Ecto neural progenitor cell (in vitro differentiated cells): ENCODE measurements at regions not wholly inside any gene's neighbourhood (a gene's known extent, or its start where the extent isn't known, plus 50 kb on each side); places are given as distances from the start of the nearest gene placed in this dataset.
"Not testable (repeated sequence)": the region's sequence is repeated elsewhere in the genome, so short reads cannot be mapped to it uniquely, and the experiment has no call there.

Experiments
- DNase-seq: peaks from one replicate; pipeline ENCODE4 v3.0.0-alpha.2; 2018; ENCODE audit warnings: low spot score

DNA sequence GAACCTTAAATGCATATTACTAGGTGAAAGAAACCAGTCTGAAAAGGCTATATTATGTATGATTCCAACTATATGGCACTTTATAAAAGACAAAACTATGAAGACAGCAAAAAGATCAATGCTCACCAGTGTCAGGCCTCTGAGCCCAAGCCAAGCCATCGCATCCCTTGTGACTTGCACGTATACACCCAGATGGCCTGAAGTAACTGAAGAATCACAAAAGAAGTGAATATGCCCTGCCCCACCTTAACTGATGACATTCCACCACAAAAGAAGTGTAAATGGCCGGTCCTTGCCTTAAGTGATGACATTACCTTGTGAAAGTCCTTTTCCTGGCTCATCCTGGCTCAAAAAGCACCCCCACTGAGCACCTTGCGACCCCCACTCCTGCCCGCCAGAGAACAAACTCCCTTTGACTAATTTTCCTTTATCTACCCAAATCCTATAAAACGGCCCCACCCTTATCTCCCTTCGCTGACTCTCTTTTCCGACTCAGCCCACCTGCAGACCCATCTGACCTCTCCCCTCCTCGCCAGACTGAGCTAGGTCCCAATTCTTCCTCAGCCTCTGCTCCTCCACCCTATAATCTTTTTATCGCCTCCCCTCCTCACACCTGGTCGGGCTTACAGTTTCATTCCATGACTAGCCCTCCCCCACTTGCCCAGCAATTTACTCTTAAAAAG lies 1239.5 kb downstream of the OLFM4 start:
- not testable (repeated sequence) for DNase-seq

DNA sequence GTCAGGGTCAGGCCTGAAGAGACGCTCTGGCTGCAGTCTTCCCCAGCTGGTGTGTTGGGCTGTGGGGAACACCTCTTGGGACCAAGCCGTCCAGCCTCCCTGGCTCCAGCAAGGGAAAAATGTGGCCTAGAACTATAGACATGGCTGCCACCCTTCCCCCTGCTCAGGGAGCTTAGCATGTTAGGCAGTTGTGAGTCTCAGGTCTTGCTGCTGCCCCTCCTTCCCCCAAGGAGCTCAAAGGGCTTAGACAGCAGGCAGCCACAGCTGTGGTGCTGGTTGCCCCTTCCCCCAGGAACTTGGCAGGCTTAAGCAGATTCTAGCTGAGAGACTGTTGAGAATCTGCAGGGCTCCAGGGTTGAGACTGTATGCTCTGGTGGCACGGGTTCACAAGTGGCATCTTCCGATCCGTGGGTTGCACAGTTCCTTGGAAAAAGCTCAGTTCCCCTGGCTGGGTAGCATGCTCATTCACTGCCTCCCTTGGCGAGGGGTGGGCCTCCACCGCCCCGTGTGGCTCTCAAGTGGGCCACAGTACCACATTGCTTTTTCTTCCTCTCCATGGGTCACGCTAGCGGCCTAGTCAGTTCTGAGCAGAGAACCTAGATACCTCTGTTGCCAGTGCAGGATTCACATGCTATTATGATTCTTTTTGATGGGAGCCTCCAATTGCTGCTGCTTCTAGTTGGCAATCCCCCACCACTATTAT lies 1258.6 kb downstream of the OLFM4 start:
- DNase-seq: no peak

DNA sequence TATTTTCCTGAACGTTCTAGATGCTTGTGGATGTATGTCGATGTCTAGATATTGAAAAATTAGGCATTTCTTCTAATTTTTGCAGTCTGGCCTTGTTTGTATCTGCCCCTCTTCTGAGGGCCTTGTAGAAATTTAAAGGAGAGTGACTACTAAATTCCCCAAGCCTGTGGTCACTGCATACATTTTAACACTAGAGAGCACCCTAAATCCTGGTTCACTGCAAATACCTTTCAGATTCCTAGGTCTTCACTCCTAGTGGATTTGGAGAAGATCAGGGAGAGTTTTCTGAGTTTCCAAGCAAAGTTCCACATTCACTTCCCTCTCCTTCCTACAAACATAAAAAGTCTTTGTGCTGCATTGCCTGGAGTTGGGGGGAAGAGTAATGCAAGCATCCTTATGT lies 1272.5 kb downstream of the OLFM4 start:
- DNase-seq: no peak

DNA sequence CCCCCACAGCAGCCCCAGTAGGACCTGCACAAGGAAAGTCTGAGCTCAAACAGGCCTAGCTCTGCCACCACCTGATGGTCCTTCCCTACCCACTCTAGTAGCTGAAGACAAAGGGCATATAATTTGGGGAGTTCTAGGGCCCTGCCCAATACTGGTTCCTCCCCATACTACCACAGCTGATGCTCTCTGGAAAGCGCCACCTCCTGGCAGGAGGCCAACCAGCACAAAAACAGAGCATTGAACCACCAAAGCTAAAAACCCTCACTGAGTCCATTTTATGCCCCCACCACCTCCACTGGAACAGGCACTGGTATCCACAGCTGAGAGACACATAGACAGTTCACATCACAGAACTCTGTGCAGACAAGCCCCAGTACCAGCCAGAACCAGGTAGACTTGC lies 1276.8 kb downstream of the OLFM4 start:
- no peak for DNase-seq

DNA sequence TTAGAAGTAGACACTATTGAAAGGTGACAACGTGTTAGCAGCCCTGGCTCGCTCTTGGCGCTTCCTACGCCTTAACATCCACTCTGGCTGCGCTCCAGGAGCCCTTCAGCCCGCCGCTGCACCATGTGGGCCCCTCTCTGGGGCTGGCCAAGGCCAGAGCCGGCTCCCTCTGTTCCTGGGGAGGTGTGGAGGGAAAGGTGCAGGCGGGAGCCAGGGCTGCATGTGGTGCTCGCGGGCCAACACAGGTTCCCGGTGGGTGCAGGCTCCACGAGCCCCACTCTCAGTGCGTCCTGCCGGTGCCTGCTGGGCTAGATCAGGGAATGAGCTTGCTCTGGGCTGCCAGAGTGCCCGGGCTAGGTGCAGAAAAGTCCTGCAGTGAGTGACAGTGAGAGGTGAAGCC lies 1284.3 kb downstream of the OLFM4 start:
- no peak for DNase-seq

DNA sequence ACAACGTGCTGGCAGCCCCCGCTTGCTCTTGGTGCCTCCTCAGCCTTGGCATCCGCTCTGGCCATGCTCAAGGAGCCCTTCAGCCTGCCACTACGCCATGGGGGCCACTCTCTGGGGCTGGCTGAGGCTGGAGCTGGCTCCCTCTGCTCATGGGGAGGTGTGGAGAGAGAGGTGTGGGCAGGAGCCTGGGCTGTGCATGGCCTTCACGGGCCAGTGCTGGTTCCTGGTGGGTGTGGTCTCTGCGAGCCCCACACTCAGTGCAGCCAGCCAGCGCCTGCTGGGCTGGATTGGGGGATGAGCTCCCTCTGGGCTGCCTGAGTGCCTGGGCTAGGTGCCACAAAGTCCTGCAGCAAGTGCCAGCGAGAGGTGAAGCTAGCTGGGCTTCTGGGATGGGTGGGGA lies 1289.1 kb downstream of the OLFM4 start:
- DNase-seq: no peak

DNA sequence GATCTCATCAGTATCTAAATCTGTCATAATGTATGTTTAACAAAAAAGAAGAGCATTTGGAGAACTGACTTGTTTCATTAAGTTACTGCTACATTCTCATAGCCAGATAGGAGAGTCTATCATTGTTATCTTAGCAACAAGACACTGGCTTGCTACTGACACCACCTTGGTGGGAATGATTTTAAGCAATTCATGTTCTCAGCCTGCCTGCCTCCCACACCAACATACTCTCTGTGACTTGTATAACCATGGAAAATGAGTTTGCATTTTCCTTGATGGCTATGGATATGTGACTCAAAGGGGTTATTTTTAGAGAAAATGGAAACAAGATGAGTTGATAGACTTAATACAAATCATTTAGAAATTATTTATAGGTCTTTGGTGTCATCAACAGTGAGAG lies 1308.9 kb downstream of the OLFM4 start:
- DNase-seq: no peak

DNA sequence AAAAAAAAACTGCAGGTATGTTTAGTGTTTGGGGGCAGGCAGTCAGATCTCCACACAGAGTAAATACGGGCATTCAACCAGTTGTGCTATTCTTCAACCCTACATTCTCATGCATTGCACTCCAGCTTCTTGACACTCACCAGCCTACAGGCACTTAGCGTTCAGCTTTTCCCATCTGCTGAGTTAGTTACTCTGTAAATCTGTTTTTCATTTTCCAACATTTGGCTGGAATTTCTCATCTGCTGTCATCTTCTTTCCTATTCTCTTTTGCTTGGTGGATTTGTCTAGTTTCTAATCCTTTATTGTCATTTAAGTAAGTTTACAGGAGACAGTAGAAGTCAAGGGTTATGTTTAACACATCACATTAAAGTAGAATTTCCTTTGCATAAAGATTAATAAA lies 1318.9 kb downstream of the OLFM4 start:
- no peak for DNase-seq

DNA sequence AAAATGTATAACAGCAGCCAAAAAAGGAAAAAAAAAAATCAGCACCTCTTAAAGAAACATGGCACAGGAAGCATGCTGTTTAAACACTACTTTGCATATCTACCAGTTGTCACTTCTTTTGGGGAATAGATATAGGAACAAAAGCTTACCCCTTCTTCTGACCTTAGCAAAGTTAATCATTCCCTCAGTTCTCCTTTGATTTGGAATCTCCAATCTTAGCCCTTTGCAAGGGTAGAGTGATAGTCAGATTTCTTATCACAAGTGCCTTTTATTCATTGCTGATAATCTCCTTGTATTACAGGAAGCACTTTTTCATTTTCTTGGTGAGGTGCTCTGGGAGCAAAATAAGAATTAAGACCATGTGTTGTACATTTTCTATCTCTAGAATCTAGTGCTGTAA lies 1327.6 kb downstream of the OLFM4 start:
- no peak for DNase-seq

DNA sequence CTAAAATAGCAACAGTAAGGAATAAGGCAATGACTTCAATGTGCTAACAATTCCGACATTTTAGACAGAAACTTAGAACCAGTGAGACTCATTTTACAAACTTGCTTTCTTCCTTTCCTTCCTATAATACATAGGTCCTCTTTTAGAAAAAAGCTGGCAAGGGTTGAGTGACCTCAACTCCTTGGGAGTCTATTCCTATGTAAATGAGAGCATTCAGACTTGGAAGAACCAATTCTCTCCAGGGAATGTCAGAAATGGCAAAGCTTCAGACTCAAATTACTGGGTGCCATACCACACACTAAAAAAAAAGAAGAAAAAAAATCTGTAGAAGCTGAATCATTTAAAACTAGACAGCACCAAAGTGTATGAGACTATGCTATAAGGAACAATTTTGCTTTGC lies 1328.2 kb downstream of the OLFM4 start:
- no peak for DNase-seq

DNA sequence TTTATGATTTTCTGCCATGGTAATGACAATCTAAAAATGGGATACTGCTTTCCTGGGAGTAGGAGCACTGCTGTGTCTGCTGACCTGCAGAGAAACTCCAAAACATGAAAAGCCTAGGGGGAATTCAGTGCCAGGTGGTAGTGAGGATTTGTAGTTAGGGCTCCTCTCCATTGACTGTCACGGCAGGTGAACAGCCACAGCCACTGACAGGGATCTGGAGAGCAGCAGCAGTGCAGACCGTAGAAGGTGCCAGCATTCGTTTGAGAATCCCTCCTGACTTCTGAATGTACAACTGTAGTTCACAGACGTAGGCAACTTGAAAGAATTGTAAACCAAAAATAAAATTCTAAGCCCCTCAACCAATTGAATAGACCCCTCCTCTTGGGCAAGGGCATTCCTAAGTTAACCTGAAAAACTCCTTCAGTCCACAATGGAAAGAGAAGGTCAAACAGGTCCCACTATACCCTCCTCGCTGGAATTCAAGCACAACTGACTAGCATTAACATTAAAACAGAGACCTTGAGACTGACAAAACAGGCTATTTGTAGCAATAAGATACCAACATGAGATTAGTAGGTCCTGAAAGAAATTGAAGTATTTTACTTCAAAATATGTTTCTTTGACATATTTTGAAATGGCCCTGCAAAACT lies 1328.8 kb downstream of the OLFM4 start:
- no peak for DNase-seq

DNA sequence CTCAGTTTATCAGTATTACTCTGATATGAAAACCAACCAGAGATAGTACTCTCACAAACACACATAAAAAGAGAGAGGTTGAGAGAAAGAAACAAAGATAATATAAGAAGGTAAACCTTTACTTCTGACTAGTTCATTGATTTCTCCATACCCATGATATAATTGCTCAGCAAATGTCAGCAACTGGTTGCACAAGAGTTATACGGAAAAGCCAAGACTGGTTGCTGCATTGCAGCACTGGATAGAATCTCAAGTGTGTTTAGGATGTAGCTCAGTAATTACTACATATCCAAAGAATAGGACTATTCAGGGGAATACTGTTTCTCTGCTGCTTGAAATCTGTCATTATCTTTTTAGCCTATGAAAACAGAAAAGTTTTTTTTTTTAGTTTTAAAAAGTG lies 1332.8 kb downstream of the OLFM4 start:
- no peak for DNase-seq

DNA sequence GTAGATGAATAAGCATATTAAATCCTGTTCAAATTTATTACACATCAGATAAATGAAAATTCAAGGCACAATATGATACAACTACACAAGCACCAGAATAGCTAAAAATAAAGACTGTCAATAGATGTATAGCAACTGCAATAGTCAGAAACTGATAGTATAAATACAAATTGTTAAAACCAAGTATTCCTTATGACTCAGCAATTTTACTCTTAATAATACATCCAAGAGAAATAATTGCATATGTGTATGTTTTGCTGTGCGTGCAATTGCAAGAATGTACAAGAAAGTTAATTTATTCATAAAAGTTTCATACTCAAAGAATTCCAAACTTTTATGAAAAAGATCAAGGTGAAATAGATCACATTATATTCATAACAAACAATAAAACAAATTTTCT lies 1338.1 kb downstream of the OLFM4 start:
- no peak for DNase-seq

DNA sequence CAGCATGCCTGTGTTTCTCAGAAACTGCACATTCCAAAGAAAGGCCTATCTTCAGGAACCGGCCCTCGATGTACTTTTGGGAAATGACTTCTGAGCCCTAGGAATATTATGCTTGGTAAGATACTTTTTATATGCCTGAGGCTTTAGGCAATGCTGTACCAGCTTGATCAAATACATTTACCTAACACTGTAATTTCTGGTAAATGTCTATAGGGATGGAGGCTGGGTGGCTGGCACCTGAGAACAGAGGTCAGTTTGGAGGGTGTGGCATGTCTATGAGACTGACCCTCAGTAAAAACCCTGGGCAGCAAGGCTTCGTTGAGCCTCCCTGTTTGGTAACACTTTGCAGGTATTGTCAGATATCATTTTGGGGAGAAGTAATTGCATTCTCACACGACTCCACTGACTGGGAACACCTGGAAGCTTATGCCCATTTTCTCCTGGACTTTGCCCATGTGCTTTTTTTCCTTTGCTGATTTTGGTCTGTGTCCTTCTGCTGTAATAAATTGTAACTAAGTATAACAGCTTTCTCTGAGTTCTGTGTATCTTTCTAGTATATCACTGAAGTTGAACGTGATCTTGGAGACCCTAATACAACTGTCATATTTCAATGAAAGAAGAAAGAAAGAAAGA lies 1339.1 kb downstream of the OLFM4 start:
- DNase-seq: no peak

DNA sequence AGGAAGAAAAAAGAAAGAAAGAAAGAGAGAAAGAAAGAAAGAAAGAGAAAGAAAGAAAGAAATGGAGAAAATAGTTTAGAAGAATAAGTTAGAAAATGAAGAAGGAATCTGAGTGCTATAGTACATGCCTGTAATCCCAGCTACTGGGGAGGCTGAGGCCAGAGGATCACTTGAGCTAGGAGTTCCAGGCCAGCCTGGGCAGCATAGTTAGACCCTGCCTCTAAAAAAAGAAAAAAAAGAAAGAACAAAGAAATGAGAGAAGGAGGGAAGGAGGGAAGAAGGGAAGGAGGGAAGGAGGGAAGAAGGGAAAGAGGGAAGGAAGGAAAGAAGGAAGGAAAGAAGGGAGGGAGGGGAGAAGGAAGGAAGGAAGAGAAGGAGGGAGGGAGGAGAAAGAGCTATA lies 1339.8 kb downstream of the OLFM4 start:
- no peak for DNase-seq

DNA sequence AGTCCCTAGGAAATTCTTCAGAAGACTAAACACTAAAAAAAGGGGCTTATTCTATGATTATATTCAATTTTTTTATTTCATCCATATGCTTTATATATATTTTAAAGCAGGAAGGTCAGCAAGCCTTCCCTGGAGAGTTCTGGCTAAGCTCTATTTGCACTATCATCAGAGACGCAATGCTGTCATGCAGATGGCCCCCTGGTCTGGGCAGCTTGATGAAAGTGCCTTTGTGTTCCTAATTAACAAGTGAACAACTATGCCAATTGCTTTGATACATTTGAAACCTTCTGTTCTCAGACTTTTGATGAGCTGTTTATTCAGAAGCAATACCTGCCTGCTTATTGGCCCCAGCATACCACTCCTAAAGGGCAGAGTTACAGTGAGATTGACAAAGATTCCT lies 1344.6 kb downstream of the OLFM4 start:
- DNase-seq: no peak

DNA sequence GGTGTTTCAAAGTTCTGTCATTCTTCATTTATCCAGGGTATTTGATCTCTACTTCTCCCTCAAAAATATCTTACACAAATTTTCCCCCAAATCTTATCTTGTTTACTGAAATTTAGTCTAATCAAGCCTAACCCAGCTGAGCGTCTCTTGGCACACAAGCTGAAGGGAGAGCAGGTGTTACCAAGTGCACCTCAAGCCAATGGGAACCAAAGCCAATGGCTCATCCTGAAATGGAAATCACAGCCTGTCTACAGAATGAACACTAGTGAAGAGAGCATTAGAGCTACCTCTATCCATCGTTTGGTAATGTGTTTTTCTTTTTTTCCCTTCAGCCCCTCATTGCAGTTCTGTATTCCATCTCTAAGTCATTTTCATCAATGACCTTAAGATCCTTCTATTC lies 1350.8 kb downstream of the OLFM4 start:
- DNase-seq: no peak

DNA sequence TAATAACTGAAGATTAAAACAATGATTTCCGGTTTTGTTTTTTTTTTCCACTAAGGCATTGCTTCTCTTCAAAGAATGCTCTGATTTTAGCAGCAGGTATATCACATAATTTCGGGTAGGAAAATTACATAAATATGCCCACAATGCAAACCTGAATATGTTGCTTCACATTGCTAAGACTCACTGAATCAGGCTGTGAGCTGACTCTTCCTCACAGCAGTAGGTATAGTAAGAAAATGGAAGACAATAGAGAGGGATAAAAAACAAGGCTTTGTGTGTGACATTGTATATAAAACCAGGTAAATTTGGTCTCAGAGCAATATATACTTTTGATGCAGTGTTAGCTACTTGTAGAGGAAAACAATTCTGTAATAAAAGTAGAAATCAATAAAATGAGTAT lies 1355.0 kb downstream of the OLFM4 start:
- no peak for DNase-seq

DNA sequence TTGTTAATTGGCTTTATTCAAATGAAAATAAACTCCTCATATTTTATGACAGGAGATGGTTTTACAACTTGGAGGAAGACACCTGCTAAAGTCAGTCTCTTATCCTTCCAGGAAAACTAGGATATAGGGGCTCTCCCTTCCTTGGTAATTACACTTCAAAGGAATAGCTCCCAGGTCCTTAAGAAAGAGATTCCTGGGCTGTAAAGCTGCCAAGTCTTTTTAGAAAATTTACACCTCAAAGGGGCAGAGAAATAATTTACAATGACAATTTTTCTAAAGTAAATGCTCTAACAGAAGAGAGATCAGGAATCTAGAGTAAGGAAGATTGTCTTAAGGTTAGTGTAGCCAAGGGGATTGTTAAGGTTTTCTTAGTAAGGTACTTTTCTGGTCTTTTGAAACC lies 1359.0 kb downstream of the OLFM4 start:
- DNase-seq: no peak

DNA sequence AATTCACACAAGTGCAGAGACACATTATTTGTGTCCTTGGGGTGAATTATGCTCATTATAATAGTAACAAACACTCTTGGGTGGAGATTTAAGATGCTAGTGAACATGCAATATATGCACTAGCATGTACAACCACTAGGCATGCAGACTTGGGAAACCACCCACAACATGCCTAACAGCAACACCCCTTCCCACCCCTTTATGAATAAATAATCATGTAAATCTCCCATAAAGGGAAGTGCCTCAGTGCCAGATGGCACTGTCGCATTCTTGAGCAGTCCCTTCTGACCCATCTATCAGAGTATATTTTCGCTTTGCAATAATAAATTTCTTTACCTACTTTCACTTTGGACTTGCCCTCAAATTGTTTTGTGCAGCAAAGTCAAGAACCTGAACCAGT lies 1362.2 kb downstream of the OLFM4 start:
- DNase-seq: no peak

DNA sequence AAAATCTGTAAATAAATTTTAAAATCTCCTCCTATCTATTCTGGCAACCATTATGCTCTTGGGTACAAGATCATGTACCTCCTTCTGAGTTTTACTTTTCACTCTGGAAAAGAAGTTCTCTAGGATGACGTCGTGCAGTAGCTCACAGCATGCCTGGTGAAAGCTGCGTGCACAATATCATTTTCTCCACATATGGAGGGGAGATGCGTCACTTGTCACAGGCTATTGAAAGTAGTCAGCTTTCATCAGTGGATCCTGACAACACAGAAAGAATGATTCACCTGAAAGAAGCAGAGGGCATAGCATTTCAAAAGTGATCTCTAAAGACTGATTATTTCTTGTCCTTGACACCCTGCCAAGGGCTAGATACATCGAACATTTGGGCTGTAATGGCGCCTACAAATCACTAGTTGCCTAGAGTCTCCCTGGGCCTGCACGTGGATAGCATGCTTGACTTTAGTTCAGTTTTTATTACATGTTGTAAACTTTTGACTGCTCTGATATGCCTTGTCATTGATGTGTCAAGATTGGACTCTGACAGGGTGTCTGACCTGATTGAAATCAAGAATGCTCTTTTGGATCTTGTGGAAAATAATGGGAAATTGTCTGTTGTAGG lies 1365.6 kb downstream of the OLFM4 start:
- DNase-seq: no peak

DNA sequence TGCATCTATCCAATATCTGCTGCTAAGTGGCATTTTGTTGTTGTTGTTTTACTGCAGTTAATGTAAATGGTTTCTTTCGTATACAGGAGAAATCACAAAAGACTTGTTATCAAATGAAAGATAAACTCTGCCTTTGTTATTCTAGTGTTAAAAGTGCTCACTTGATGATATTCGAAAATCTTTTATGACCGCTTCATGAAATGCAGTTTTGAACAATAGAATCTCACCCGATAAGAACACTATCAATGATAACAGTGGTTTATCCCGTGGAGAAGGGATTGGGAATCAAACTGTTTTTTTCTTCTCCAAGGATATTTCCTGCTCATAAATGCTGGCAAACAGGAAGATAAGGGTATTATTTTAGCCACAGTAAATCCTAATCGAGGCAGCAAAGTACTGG lies 1366.3 kb downstream of the OLFM4 start:
- no peak for DNase-seq

DNA sequence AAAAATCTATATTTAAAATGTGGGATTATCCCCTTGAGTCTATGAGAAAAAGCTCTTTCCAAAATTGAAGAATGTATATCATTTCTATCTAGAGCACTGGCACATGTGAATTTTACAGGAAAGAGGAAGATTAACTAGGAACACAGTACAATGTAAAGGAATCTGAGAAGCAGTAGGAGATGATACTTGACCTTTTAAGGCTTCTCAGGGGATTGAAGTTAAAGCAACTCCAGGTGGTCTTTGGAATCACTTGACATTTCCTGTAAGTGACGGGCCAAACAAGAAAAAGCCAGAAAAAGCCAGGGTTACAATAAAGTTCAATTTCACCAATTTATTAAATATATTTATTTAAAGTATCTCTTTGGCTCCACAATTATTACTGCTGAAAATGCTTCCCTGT lies 1373.9 kb downstream of the OLFM4 start:
- no peak for DNase-seq
